ENCODE measurements at regions not wholly inside any gene's neighbourhood (a gene's known extent, or its start where the extent isn't known, plus 50 kb on each side); places are given as distances from the start of the nearest gene placed in this dataset.

DNA sequence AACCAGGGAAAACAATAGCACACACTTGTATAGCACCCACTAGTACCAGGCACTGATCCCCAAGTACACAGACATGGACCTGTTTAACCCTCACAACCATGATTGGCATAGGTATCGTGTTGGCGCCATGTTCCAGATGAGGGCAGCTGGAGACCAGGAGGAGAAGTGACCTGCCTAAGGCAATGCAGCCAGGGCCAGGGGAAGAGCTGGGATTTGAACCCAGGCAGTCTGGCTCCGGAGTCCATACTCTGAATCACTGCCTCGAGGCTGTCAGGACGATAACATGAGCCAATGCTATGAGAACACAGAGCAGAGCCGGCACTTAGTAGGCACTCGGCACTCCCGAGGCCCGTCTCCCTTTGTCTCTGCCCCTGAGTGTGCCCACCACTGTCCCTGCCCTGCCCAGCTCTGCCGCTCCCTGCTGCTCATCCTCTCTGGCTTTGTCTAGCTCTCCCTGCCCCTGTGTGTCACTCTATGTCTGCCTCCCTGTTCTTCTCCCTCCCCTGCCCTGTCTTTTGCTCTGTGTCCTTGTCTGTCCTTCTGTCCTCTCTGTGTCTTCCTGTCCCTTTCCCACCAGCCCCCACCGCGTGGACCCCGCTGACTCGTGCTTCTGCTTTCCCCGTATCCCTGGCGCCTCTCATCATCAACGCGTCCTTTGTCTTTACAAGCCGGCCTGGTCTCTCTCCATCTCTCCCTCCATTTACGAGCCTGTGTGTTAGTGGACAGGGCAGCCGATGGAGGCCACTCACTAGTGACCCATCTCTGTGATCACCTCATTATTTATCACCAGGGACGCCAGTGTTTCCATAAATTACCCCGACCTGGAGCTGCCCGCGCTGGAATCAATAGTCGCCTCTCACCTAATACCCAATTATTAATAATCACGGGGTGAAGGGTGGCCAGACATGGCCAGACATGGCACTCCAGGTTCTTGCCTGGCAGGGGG lies 99.4 kb upstream of the MVB12B start:
- no peak overlapping the region for H3K9ac ChIP-seq (ENCODE audit: low read depth in 1 of 2, low read length in 2 of 2)
- H3K36me3 ChIP-seq (ENCODE audit: control insufficient read depth in 4 of 4, insufficient read depth in 3 of 4, low read depth in 1 of 4, low read length in 3 of 4) = no peaks in the 10 kb centered on the region
- peak; percentile 24 for DNase-seq (ENCODE audit: low spot score)
- peaks cover 0 to 3% (median 0%) of the 10 kb centered on the region in 4 donors for H3K4me1 ChIP-seq (ENCODE audit: control insufficient read depth in 4 of 4, insufficient read depth in 4 of 4, low read length in 3 of 4)
- peaks cover 0 to 2% (median 1%) of the 10 kb centered on the region in 4 donors for H3K27me3 ChIP-seq (ENCODE audit: control insufficient read depth in 4 of 4, insufficient read depth in 4 of 4, low read length in 3 of 4)
- H3K9me3 ChIP-seq (ENCODE audit: control insufficient read depth in 4 of 4, low read length in 3 of 4) = peaks cover 0 to 2% (median 0%) of the 10 kb centered on the region in 4 donors
- WGBS = 85% methylated on average over 27 of the region's 27 CpGs
- H3K4me3 ChIP-seq (ENCODE audit: low read depth in 1 of 3, low read length in 3 of 3) = no peak overlapping the region
- TF ChIP-seq JUND (IDR thresholded peaks at IDR 0.05) (no peak), RAD21 (IDR thresholded peaks at IDR 0.05) (no peak), HNF4A (conservative IDR thresholded peaks at IDR 0.05) (no peak), ZBTB33 (IDR thresholded peaks at IDR 0.05) (no peak), YY1 (IDR thresholded peaks at IDR 0.05) (no peak), ATF3 (IDR thresholded peaks at IDR 0.05) (no peak), FOXA2 (IDR thresholded peaks at IDR 0.05) (no peak), RXRA (IDR thresholded peaks at IDR 0.05) (no peak), EGR1 (IDR thresholded peaks at IDR 0.05; ENCODE audit: low read depth in 2 of 2) (no peak), GABPA (IDR thresholded peaks at IDR 0.05 in 1 of 2, conservative IDR thresholded peaks at IDR 0.05 in 1 of 2) (no peak), NR2F2 (IDR thresholded peaks at IDR 0.05) (no peak), TAF1 (conservative IDR thresholded peaks at IDR 0.05) (no peak), SP1 (IDR thresholded peaks at IDR 0.05) (no peak), HNF4G (IDR thresholded peaks at IDR 0.05) (no peak), MAX (IDR thresholded peaks at IDR 0.05) (no peak), FOXA1 (IDR thresholded peaks at IDR 0.05) (no peak)
- TF ChIP-seq, protein P1, sequence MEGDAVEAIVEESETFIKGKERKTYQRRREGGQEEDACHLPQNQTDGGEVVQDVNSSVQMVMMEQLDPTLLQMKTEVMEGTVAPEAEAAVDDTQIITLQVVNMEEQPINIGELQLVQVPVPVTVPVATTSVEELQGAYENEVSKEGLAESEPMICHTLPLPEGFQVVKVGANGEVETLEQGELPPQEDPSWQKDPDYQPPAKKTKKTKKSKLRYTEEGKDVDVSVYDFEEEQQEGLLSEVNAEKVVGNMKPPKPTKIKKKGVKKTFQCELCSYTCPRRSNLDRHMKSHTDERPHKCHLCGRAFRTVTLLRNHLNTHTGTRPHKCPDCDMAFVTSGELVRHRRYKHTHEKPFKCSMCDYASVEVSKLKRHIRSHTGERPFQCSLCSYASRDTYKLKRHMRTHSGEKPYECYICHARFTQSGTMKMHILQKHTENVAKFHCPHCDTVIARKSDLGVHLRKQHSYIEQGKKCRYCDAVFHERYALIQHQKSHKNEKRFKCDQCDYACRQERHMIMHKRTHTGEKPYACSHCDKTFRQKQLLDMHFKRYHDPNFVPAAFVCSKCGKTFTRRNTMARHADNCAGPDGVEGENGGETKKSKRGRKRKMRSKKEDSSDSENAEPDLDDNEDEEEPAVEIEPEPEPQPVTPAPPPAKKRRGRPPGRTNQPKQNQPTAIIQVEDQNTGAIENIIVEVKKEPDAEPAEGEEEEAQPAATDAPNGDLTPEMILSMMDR (IDR thresholded peaks at IDR 0.05; ENCODE audit: low read depth, low read length, missing input control) = no peak
- TF ChIP-seq, protein P2, sequence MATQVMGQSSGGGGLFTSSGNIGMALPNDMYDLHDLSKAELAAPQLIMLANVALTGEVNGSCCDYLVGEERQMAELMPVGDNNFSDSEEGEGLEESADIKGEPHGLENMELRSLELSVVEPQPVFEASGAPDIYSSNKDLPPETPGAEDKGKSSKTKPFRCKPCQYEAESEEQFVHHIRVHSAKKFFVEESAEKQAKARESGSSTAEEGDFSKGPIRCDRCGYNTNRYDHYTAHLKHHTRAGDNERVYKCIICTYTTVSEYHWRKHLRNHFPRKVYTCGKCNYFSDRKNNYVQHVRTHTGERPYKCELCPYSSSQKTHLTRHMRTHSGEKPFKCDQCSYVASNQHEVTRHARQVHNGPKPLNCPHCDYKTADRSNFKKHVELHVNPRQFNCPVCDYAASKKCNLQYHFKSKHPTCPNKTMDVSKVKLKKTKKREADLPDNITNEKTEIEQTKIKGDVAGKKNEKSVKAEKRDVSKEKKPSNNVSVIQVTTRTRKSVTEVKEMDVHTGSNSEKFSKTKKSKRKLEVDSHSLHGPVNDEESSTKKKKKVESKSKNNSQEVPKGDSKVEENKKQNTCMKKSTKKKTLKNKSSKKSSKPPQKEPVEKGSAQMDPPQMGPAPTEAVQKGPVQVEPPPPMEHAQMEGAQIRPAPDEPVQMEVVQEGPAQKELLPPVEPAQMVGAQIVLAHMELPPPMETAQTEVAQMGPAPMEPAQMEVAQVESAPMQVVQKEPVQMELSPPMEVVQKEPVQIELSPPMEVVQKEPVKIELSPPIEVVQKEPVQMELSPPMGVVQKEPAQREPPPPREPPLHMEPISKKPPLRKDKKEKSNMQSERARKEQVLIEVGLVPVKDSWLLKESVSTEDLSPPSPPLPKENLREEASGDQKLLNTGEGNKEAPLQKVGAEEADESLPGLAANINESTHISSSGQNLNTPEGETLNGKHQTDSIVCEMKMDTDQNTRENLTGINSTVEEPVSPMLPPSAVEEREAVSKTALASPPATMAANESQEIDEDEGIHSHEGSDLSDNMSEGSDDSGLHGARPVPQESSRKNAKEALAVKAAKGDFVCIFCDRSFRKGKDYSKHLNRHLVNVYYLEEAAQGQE (IDR thresholded peaks at IDR 0.05) = no peak
- no peak overlapping the region for H3K27ac ChIP-seq (ENCODE audit: low read depth in 1 of 2, low read length in 2 of 2)
